Keratinocyte (primary cell): ENCODE measurements at regions not wholly inside any gene's neighbourhood (a gene's known extent, or its start where the extent isn't known, plus 50 kb on each side); places are given as distances from the start of the nearest gene placed in this dataset.

ENCODE experiments used
- DNase-seq: peaks from one replicate; pipeline ENCODE4 v3.0.0-alpha.2; 2011; ENCODE audit warnings: low read depth, missing footprints, low spot score
- FAIRE-seq: peaks from 2 replicates; lab custom pipeline; 2011; peaks lifted over from hg19 to GRCh38; lab: Jason Lieb, UNC
- H2AFZ ChIP-seq: 2 replicates; pipeline ENCODE4 v1.6.0; 2012; ENCODE audit warnings: low read length, control low read depth, inconsistent platforms; ENCODE audit not compliant: control insufficient read depth
- H3K27ac ChIP-seq: 2 replicates; pipeline ENCODE4 v1.5.1; 2011; ENCODE audit warnings: low read length; ENCODE audit not compliant: control insufficient read depth, insufficient read depth
- H3K27me3 ChIP-seq: 3 replicates; pipeline ENCODE4 v1.6.0; 2011; ENCODE audit warnings: low read length; ENCODE audit not compliant: control insufficient read depth, insufficient read depth; ENCODE audit errors: extremely low read depth
- H3K36me3 ChIP-seq, 2 experiments: 2 replicates in 1 of 2; 3 replicates in 1 of 2; pipeline ENCODE4 v1.5.1; 2011; ENCODE audit warnings: low read length in 2 of 2, mild to moderate bottlenecking in 1 of 2; ENCODE audit not compliant: control insufficient read depth in 2 of 2, insufficient read depth in 2 of 2; ENCODE audit errors: extremely low read depth in 1 of 2
- H3K4me1 ChIP-seq: 3 replicates; pipeline ENCODE4 v1.5.1; 2011; ENCODE audit warnings: low read length; ENCODE audit not compliant: control insufficient read depth, insufficient read depth; ENCODE audit errors: extremely low read depth
- H3K4me2 ChIP-seq: 3 replicates; pipeline ENCODE4 v1.6.0; 2011; ENCODE audit warnings: low read depth, low read length; ENCODE audit not compliant: control insufficient read depth, insufficient read depth; ENCODE audit errors: extremely low read depth
- H3K4me3 ChIP-seq, 3 experiments: fragments of 200-600 bp in 1 of 3; sonication (generic) in 1 of 3; 2 replicates in 2 of 3; 3 replicates in 1 of 3; pipeline ENCODE4 v1.5.1; 2011 to 2016; ENCODE audit warnings: low read length in 3 of 3, mild to moderate bottlenecking in 3 of 3, control low read depth in 2 of 3, inconsistent platforms in 1 of 3, low read depth in 1 of 3, mixed read lengths in 1 of 3, mixed run types in 1 of 3, moderate library complexity in 1 of 3; ENCODE audit not compliant: control insufficient read depth in 2 of 3, insufficient read depth in 2 of 3; ENCODE audit errors: extremely low read depth in 1 of 3
- H3K79me2 ChIP-seq: 2 replicates; pipeline ENCODE4 v1.6.0; 2012; ENCODE audit warnings: low read length; ENCODE audit not compliant: control insufficient read depth, insufficient read depth
- H3K9ac ChIP-seq: 3 replicates; pipeline ENCODE4 v1.6.0; 2011; ENCODE audit warnings: low read length; ENCODE audit not compliant: control insufficient read depth, insufficient read depth; ENCODE audit errors: extremely low read depth
- H3K9me1 ChIP-seq: 3 replicates; pipeline ENCODE4 v1.6.0; 2011; ENCODE audit warnings: low read length; ENCODE audit not compliant: control insufficient read depth, insufficient read depth; ENCODE audit errors: extremely low read depth
- H3K9me3 ChIP-seq: 2 replicates; pipeline ENCODE4 v1.5.1; 2012; ENCODE audit warnings: low read depth, low read length; ENCODE audit not compliant: control insufficient read depth
- H4K20me1 ChIP-seq: 3 replicates; pipeline ENCODE4 v1.6.0; 2011; ENCODE audit warnings: low read length; ENCODE audit not compliant: control insufficient read depth, insufficient read depth; ENCODE audit errors: extremely low read depth
- EZH2 ChIP-seq: IDR thresholded peaks from one replicate; pipeline ENCODE4 v1.6.1; 2012; ENCODE audit warnings: inconsistent platforms, mild to moderate bottlenecking, low read length, moderate library complexity
- dilution Hi-C: fragments of 300-500 bp; cut with MboI; formaldehyde crosslinking; loops from one replicate; pipeline ENCODE4 v1.7.0; 2020; ENCODE audit warnings: low sequenced_read_pairs; ENCODE audit not compliant: extremely low pct_ligation_motif_present
- TF ChIP-seq, protein P1 (sequence below), 3 experiments: IDR thresholded peaks in 1 of 3; conservative IDR thresholded peaks in 1 of 3; optimal IDR thresholded peaks in 1 of 3; 2 replicates in 2 of 3; 3 replicates in 1 of 3; pipeline versions ENCODE3 to v1.5.1; 2011; ENCODE audit warnings: low read length in 3 of 3, mild to moderate bottlenecking in 3 of 3, moderate library complexity in 2 of 3, control low read depth in 1 of 3, inconsistent platforms in 1 of 3; ENCODE audit not compliant: insufficient read depth in 2 of 3; ENCODE audit errors: extremely low read depth in 1 of 3

DNA sequence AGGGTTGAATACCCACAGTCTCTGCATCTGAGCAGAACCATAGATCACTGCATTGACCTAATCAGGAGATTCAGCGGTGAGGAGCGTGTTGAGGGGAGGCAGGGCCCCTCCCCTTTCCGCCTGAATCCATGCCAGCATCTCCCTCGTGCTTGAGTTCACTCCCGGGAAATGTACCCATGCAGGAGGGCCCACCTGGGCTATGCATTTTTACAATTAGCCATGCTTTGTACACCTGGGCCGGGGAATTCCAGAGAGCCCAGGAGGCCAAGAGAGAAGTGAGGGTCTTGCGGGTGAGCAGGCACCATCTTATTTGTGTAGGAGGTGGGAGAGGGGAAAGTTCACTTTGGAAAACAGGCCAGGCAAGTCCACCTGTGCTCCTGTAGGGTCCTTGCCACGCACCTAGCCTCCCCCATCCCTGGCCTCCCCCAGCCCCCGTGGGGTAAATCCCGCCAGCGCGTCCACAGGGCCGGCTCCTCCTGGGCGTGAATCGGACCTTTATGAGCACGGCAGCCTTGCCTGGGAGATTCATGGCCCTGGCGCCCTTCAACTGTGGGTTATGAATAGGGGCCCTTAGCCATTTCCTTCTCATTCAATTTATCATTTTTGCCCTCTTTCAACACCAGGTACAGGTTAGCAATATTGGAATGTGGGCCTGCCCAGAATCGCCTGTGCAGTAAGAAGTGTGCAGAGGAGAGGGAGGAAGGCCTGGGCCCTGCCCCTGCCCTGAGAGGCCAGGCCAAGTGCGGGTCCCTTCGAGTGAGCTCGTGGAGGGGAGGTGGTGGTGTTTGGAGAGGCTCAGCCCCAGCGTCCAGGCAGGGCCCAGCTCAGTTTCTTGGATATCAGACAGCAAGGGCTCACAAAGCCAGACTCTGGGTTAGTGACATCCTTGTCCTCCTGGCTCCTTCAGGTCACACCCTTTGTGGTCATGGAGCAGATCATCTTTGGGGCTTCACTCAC lies 84.4 kb upstream of the ACTRT2 start:
- H3K9me3 ChIP-seq, result peaks cover 27% of the 10 kb centered on the region
- no peak for FAIRE-seq
- no peak for TF ChIP-seq EZH2
- TF ChIP-seq, protein P1, sequence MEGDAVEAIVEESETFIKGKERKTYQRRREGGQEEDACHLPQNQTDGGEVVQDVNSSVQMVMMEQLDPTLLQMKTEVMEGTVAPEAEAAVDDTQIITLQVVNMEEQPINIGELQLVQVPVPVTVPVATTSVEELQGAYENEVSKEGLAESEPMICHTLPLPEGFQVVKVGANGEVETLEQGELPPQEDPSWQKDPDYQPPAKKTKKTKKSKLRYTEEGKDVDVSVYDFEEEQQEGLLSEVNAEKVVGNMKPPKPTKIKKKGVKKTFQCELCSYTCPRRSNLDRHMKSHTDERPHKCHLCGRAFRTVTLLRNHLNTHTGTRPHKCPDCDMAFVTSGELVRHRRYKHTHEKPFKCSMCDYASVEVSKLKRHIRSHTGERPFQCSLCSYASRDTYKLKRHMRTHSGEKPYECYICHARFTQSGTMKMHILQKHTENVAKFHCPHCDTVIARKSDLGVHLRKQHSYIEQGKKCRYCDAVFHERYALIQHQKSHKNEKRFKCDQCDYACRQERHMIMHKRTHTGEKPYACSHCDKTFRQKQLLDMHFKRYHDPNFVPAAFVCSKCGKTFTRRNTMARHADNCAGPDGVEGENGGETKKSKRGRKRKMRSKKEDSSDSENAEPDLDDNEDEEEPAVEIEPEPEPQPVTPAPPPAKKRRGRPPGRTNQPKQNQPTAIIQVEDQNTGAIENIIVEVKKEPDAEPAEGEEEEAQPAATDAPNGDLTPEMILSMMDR (optimal IDR thresholded peaks at IDR 0.05 in 1 of 3, IDR thresholded peaks at IDR 0.05 in 1 of 3, conservative IDR thresholded peaks at IDR 0.05 in 1 of 3; ENCODE audit: extremely low read depth in 1 of 3, insufficient read depth in 2 of 3, low read length in 3 of 3), result no peak
- H4K20me1 ChIP-seq, result no peaks in the 10 kb centered on the region
- no peak overlapping the region for H3K9ac ChIP-seq
- no peak for DNase-seq
- no peaks in the 10 kb centered on the region for H3K27me3 ChIP-seq
- H3K4me1 ChIP-seq, result no peaks in the 10 kb centered on the region
- no peaks in the 10 kb centered on the region for H3K36me3 ChIP-seq
- H3K4me2 ChIP-seq, result no peak overlapping the region
- H3K27ac ChIP-seq, result no peak overlapping the region
- no peaks in the 10 kb centered on the region for H3K79me2 ChIP-seq
- H3K4me3 ChIP-seq, result no peak overlapping the region
- dilution Hi-C loops, result no loop called here
- no peak overlapping the region for H2AFZ ChIP-seq
- H3K9me1 ChIP-seq, result no peaks in the 10 kb centered on the region

- H3K27me3 ChIP-seq, result no peaks in the 10 kb centered on the region
- no peaks in the 10 kb centered on the region for H3K79me2 ChIP-seq
- FAIRE-seq, result no peak
- no peak for DNase-seq
- dilution Hi-C loops, result no loop called here
- no peak overlapping the region for H3K4me3 ChIP-seq
- H3K9me1 ChIP-seq, result no peaks in the 10 kb centered on the region
- no peaks in the 10 kb centered on the region for H3K36me3 ChIP-seq
- no peak overlapping the region for H3K4me2 ChIP-seq
- no peak overlapping the region for H3K9ac ChIP-seq
- no peak overlapping the region for H2AFZ ChIP-seq
- H3K4me1 ChIP-seq, result no peaks in the 10 kb centered on the region
- no peaks in the 10 kb centered on the region for H4K20me1 ChIP-seq
- peaks cover 20% of the 10 kb centered on the region for H3K9me3 ChIP-seq
- H3K27ac ChIP-seq, result no peak overlapping the region
- TF ChIP-seq EZH2, result no peak
- TF ChIP-seq, protein P1 (optimal IDR thresholded peaks at IDR 0.05 in 1 of 3, IDR thresholded peaks at IDR 0.05 in 1 of 3, conservative IDR thresholded peaks at IDR 0.05 in 1 of 3; ENCODE audit: extremely low read depth in 1 of 3, insufficient read depth in 2 of 3, low read length in 3 of 3), result no peak
Observed at GRCh38 chr1:2937805-2938204, 83.5 kb upstream of the ACTRT2 start.
